NB4 (cell line): ENCODE measurements at regions not wholly inside any gene's neighbourhood (a gene's known extent, or its start where the extent isn't known, plus 50 kb on each side); places are given as distances from the start of the nearest gene placed in this dataset.

Source experiments
- CTCF ChIP-seq: IDR thresholded peaks from one replicate; pipeline ENCODE4 v1.5.1; 2012; ENCODE audit warnings: low read depth, low read length
- MAX ChIP-seq: IDR thresholded peaks from 2 replicates; pipeline ENCODE4 v1.6.1; 2011; ENCODE audit warnings: low read depth, low read length
- MYC ChIP-seq: IDR thresholded peaks from 2 replicates; pipeline ENCODE4 v1.6.1; 2011; ENCODE audit warnings: low read depth, low read length
- POLR2A ChIP-seq: IDR thresholded peaks from 2 replicates; pipeline ENCODE4 v1.6.1; 2011; ENCODE audit warnings: mild to moderate bottlenecking; ENCODE audit not compliant: insufficient read length; ENCODE audit errors: extremely low read depth

- TF ChIP-seq CTCF (no peak), POLR2A (no peak), MAX (no peak), MYC (no peak)
These were observed 552.2 kb upstream of the STXBP6 start for GRCh38 chr14:25602106-25602505.
